ENCODE measurements at regions not wholly inside any gene's neighbourhood (a gene's known extent, or its start where the extent isn't known, plus 50 kb on each side); places are given as distances from the start of the nearest gene placed in this dataset.

DNA sequence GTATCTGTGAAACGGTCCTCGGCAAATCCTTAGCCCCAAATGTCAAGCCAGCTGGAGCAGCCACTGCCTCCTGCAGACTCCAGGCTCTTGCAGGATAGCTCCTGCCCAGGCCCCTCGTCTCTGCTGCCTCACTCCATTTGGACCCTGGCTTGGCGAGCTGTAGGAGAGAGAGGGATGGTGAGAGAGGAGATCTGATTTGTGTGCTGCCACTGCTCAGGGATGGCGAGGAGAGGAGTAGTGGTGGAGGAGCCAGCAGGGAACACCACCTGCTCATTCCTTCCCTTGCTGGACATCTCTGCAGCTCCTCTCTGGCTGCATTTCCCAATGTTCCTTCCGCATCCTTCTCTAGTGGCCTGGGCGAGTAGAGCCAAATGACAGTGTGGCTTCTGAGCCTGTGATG, 109.1 kb upstream of the NCK2 start:
- TF ChIP-seq, protein P1, sequence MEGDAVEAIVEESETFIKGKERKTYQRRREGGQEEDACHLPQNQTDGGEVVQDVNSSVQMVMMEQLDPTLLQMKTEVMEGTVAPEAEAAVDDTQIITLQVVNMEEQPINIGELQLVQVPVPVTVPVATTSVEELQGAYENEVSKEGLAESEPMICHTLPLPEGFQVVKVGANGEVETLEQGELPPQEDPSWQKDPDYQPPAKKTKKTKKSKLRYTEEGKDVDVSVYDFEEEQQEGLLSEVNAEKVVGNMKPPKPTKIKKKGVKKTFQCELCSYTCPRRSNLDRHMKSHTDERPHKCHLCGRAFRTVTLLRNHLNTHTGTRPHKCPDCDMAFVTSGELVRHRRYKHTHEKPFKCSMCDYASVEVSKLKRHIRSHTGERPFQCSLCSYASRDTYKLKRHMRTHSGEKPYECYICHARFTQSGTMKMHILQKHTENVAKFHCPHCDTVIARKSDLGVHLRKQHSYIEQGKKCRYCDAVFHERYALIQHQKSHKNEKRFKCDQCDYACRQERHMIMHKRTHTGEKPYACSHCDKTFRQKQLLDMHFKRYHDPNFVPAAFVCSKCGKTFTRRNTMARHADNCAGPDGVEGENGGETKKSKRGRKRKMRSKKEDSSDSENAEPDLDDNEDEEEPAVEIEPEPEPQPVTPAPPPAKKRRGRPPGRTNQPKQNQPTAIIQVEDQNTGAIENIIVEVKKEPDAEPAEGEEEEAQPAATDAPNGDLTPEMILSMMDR (IDR thresholded peaks at IDR 0.05) = no peak
- H3K36me3 Mint-ChIP-seq (ENCODE audit: low read depth) = no peaks in the 10 kb centered on the region
- ChIA-PET POLR2A (no interaction called here), CTCF (no interaction called here)
- H3K9me3 Mint-ChIP-seq = no peaks in the 10 kb centered on the region
- DNase-seq = no peak
- no peak overlapping the region for H3K27ac Mint-ChIP-seq
- H3K4me3 Mint-ChIP-seq = no peak overlapping the region
- H3K4me1 Mint-ChIP-seq = no peaks in the 10 kb centered on the region
- ATAC-seq (ENCODE audit: low read depth) = no peak
- H3K27me3 Mint-ChIP-seq = peaks cover 5% of the 10 kb centered on the region
- intact Hi-C loops (cut with micrococcal nuclease) = no loop called here

DNA sequence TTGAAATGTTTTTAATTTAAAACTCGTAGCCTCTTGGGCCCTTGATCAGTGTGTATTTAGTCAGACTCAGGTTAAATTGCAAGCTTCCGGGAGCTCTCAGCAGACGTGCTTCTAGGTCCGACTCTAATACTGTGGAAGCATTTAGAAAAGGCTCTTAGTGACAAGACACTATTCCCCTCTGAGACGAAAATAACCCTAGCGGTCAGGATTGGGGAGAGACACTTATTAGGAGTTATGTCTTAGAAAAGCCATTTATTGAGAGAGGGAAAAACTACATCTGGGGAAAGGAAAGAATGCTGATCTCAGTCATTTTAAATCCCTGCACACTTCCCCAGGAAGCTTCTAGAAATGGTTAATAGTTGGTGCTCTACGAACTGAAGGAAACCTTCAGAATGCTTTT, 110.5 kb upstream of the NCK2 start:
- no peak for DNase-seq
- ChIA-PET CTCF (no interaction called here), POLR2A (no interaction called here)

DNA sequence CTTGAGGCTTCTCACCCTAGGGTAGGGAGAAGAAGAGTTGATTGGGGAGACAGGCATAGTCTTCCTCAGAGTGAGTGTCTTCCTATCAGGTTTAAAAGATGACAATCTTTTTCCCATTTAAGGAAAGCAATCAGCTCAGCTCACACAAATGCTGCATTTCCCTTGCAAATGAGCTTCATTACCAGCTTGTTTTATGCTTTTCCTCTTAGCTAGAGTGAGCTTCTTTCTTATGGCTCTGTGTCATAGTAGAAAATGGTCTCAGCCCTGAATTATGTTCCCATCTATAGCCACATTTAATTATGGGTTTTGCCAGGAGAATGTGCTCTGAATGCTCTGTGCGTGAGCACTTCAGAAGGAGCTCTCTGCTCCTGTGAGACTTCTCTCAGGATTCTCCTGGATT, 112.8 kb upstream of the NCK2 start:
- no peak overlapping the region for H3K4me3 Mint-ChIP-seq
- CTCF ChIA-PET = no interaction called here
- ATAC-seq (ENCODE audit: low read depth) = no peak
- no peak overlapping the region for H3K27ac Mint-ChIP-seq
- peaks cover 11% of the 10 kb centered on the region for H3K27me3 Mint-ChIP-seq
- intact Hi-C loops (cut with micrococcal nuclease) = no loop called here
- H3K9me3 Mint-ChIP-seq = peaks cover 2% of the 10 kb centered on the region
- POLR2A ChIA-PET = no interaction called here
- H3K4me1 Mint-ChIP-seq = no peaks in the 10 kb centered on the region
- TF ChIP-seq, protein P1 (IDR thresholded peaks at IDR 0.05) = no peak
- H3K36me3 Mint-ChIP-seq (ENCODE audit: low read depth) = no peaks in the 10 kb centered on the region
- no peak for DNase-seq

More for the DNA sequence above, 110.5 kb upstream of the NCK2 start:
- no peak overlapping the region for H3K27ac Mint-ChIP-seq
- no peaks in the 10 kb centered on the region for H3K4me1 Mint-ChIP-seq
- H3K36me3 Mint-ChIP-seq (ENCODE audit: low read depth) = no peaks in the 10 kb centered on the region
- H3K9me3 Mint-ChIP-seq = no peaks in the 10 kb centered on the region
- TF ChIP-seq, protein P1 (IDR thresholded peaks at IDR 0.05) = no peak
- no peak for ATAC-seq (ENCODE audit: low read depth)
- peaks cover 4% of the 10 kb centered on the region for H3K27me3 Mint-ChIP-seq
- intact Hi-C loops (cut with micrococcal nuclease) = no loop called here
- H3K4me3 Mint-ChIP-seq = no peak overlapping the region

DNA sequence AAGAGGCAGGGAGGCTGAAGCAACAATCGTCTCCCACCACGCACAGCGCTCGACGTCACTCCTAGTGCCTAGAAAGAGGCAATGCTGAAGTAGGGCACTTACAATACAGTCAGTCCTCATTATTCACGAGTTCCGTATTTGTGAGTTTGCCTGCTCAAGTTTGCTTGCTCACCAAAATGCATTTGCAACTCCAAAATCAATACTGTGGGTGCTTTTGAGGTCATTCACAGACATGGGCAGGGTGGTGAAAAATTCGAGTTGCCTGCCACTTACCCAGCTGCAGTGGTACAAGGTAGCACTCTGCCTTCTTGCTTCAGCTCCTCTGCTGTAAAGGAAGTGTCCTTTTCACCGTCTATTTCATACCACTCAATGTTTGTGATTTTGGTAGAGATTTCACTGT, 113.7 kb upstream of the NCK2 start:
- CTCF ChIA-PET = no interaction called here
- H3K9me3 Mint-ChIP-seq = peaks cover 2% of the 10 kb centered on the region

DNA sequence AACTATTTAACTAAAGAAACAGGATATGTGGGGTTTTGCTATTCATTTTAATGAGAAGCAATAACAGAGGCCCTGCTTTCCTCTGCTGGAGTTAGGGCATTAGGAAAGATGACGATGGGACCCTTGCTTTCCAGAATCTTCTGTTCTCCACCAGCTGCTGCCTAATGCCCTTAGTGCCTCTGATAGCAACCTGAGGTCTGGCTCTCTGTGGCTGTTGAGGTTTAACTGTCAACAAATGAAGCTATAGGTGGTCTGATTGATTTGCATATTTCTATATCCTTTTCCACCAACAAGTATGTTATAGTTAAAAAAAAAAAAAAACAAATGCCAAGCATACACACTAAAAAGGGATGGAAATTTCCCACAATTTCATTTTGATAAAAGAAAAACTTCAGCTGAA, 115.1 kb upstream of the NCK2 start:
- H3K9me3 Mint-ChIP-seq = peaks cover 2% of the 10 kb centered on the region
- peaks cover 6% of the 10 kb centered on the region for H3K4me1 Mint-ChIP-seq
- intact Hi-C loops (cut with micrococcal nuclease) = no loop called here
- H3K36me3 Mint-ChIP-seq (ENCODE audit: low read depth) = no peaks in the 10 kb centered on the region
- TF ChIP-seq, protein P1 (IDR thresholded peaks at IDR 0.05) = no peak
- peaks cover 15% of the 10 kb centered on the region for H3K27me3 Mint-ChIP-seq
- POLR2A ChIA-PET = interaction anchor here (0.7 kb wide), 1 partner anchor 19 kb away, joined by 5 read pairs; no protein-coding TSS in a partner anchor
- ATAC-seq (ENCODE audit: low read depth) = no peak
- CTCF ChIA-PET = interaction anchor here (0.6 kb wide), 1 partner anchor 249 kb away, joined by 5 read pairs; no protein-coding TSS in a partner anchor
- no peak overlapping the region for H3K4me3 Mint-ChIP-seq
- DNase-seq = no peak
- no peak overlapping the region for H3K27ac Mint-ChIP-seq

More for the DNA sequence above, 113.7 kb upstream of the NCK2 start:
- ATAC-seq (ENCODE audit: low read depth) = no peak
- DNase-seq = no peak
- Mint-ChIP-seq H3K36me3 (ENCODE audit: low read depth) (no peaks in the 10 kb centered on the region), H3K4me3 (no peak overlapping the region), H3K27me3 (peaks cover 11% of the 10 kb centered on the region), H3K4me1 (peaks cover under 1% of the 10 kb centered on the region), H3K27ac (no peak overlapping the region)
- TF ChIP-seq, protein P1 (IDR thresholded peaks at IDR 0.05) = no peak
- intact Hi-C loops (cut with micrococcal nuclease) = no loop called here
- POLR2A ChIA-PET = no interaction called here

All from activated B cell treated with CpG ODN at 0.5 μM for 24 hours (primary cell).